CD14-positive monocyte (primary cell): ENCODE measurements at regions not wholly inside any gene's neighbourhood (a gene's known extent, or its start where the extent isn't known, plus 50 kb on each side); places are given as distances from the start of the nearest gene placed in this dataset.

Experiments
- DNase-seq, 3 donors: peaks; one replicate each; pipeline ENCODE4 v3.0.0-alpha.2; 2011 to 2022
- H2AFZ ChIP-seq: 2 replicates; pipeline ENCODE4 v1.6.0; 2012; ENCODE audit warnings: mild to moderate bottlenecking, low read depth, low read length, inconsistent platforms; ENCODE audit not compliant: insufficient read depth, poor library complexity, severe bottlenecking
- H3K27ac ChIP-seq, 2 donors: 1 replicate in 1 of 2; 2 replicates in 1 of 2; pipeline ENCODE4 v1.5.1; 2012 to 2013; ENCODE audit warnings: low read length in 2 of 2, control low read depth in 1 of 2, inconsistent platforms in 1 of 2, low read depth in 1 of 2, mild to moderate bottlenecking in 1 of 2
- H3K27me3 ChIP-seq, 2 donors: one replicate each; pipeline versions ENCODE4 v1.6.0 to v1.6.1; 2011 to 2013; ENCODE audit warnings: low read length in 2 of 2; ENCODE audit not compliant: control insufficient read depth in 2 of 2, insufficient read depth in 2 of 2
- H3K36me3 ChIP-seq, 2 donors: replicated peaks in 1 of 2; 1 replicate in 1 of 2; 2 replicates in 1 of 2; pipeline versions ENCODE4 v1.5.1 to v1.6.1; 2012 to 2013; ENCODE audit warnings: low read length in 2 of 2, control low read depth in 1 of 2, inconsistent platforms in 1 of 2, mild to moderate bottlenecking in 1 of 2; ENCODE audit not compliant: insufficient read depth in 2 of 2, control insufficient read depth in 1 of 2
- H3K4me1 ChIP-seq, 2 donors: 1 replicate in 1 of 2; 2 replicates in 1 of 2; pipeline versions ENCODE4 v1.5.1 to v1.6.1; 2012 to 2013; ENCODE audit warnings: low read length in 2 of 2, control low read depth in 1 of 2, inconsistent platforms in 1 of 2, mild to moderate bottlenecking in 1 of 2, moderate library complexity in 1 of 2; ENCODE audit not compliant: insufficient read depth in 2 of 2, control insufficient read depth in 1 of 2
- H3K4me2 ChIP-seq: replicated peaks from 2 replicates; pipeline ENCODE3; 2012; ENCODE audit warnings: low read length, moderate library complexity, mild to moderate bottlenecking; ENCODE audit not compliant: poor library complexity, severe bottlenecking; ENCODE audit errors: extremely low read depth
- H3K4me3 ChIP-seq, 3 experiments: fragments of 200-600 bp in 1 of 3; sonication (generic) in 1 of 3; replicated peaks in 1 of 3; 1 replicate in 2 of 3; 2 replicates in 1 of 3; pipeline ENCODE4 v1.5.1; 2011 to 2013; ENCODE audit warnings: low read length in 3 of 3, mild to moderate bottlenecking in 3 of 3, control low read depth in 2 of 3, low read depth in 2 of 3, inconsistent platforms in 1 of 3, moderate library complexity in 1 of 3
- H3K79me2 ChIP-seq: 2 replicates; pipeline ENCODE4 v1.6.0; 2012; ENCODE audit warnings: mild to moderate bottlenecking, control low read depth, inconsistent platforms, low read length, moderate library complexity; ENCODE audit not compliant: insufficient read depth
- H3K9ac ChIP-seq: 2 replicates; pipeline ENCODE4 v1.6.0; 2017; ENCODE audit warnings: low read length, mild to moderate bottlenecking; ENCODE audit not compliant: insufficient read depth, poor library complexity, severe bottlenecking
- H3K9me3 ChIP-seq, 2 donors: replicated peaks in 1 of 2; 1 replicate in 1 of 2; 2 replicates in 1 of 2; pipeline versions ENCODE4 v1.5.1 to v1.6.1; 2012 to 2013; ENCODE audit warnings: low read length in 2 of 2, control low read depth in 1 of 2; ENCODE audit not compliant: control insufficient read depth in 1 of 2, insufficient read depth in 1 of 2
- H4K20me1 ChIP-seq: 2 replicates; pipeline ENCODE4 v1.6.0; 2012; ENCODE audit warnings: mild to moderate bottlenecking, low read length, control low read depth, moderate library complexity; ENCODE audit not compliant: insufficient read depth
- H3K27ac Mint-ChIP-seq, 7 donors: one replicate each; pipeline ENCODE4 v1.8.0; 2020; ENCODE audit warnings: mild to moderate bottlenecking in 7 of 7, mixed read lengths in 7 of 7, moderate library complexity in 6 of 7, inconsistent platforms in 2 of 7
- H3K27me3 Mint-ChIP-seq, 3 donors: one replicate each; pipeline ENCODE4 v1.8.0; 2021 to 2022; ENCODE audit warnings: low read depth in 3 of 3, mild to moderate bottlenecking in 3 of 3, mixed read lengths in 3 of 3, moderate library complexity in 3 of 3, inconsistent platforms in 1 of 3
- H3K36me3 Mint-ChIP-seq, 2 donors: one replicate each; pipeline ENCODE4 v1.8.0; 2020; ENCODE audit warnings: mixed read lengths in 2 of 2, inconsistent platforms in 1 of 2, mild to moderate bottlenecking in 1 of 2
- H3K4me1 Mint-ChIP-seq: one replicate; pipeline ENCODE4 v1.8.0; 2020; ENCODE audit warnings: mild to moderate bottlenecking, mixed read lengths
- H3K4me3 Mint-ChIP-seq, 2 donors: one replicate each; pipeline ENCODE4 v1.8.0; 2020; ENCODE audit warnings: mild to moderate bottlenecking in 2 of 2, mixed read lengths in 2 of 2, moderate library complexity in 1 of 2
- H3K9me3 Mint-ChIP-seq, 7 donors: one replicate each; pipeline ENCODE4 v1.8.0; 2020 to 2022; ENCODE audit warnings: mixed read lengths in 7 of 7, mild to moderate bottlenecking in 6 of 7, moderate library complexity in 6 of 7, inconsistent platforms in 2 of 7
- CTCF ChIP-seq: fragments of 200-600 bp; IDR thresholded peaks from one replicate; pipeline ENCODE4 v1.8.0; 2022; ENCODE audit warnings: antibody characterized with exemption, mild to moderate bottlenecking
- WGBS: methylation state at CpG from one replicate; pipeline ENCODE4 v1.1.5; 2013; ENCODE audit warnings: missing lambda C conversion rate; ENCODE audit not compliant: insufficient coverage; 5-methylcytosine and 5-hydroxymethylcytosine counted together
- intact Hi-C, 2 donors: fragments of 100-400 bp; cut with micrococcal nuclease; formaldehyde crosslinking; loops; one replicate each; pipeline versions ENCODE4 v1.15.0 to v1.15.1; 2023

DNA sequence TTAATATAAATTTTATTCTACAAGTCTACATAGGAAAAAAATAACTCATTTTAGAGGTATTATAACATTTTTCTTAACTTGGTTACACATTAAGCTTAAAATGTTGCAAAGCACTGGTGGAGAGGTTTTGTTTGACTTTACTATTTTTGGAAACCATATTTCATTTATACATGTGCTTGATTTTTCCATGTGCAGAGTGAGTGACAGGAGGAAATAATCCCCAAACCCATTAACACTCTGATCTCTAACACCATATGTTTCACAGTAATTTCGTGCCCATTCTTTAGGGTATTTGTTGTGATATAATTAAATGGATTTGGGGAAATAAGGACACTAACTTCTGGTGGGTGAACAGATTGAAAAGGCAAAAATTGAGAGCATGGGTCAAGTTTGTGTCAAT lies 2124.4 kb upstream of the PCDH20 start:
- Mint-ChIP-seq H3K27me3 (no peaks in the 10 kb centered on the region), H3K4me1 (no peaks in the 10 kb centered on the region), H3K9me3 (peaks cover 3 to 12% (median 3%) of the 10 kb centered on the region in 7 donors), H3K36me3 (no peaks in the 10 kb centered on the region), H3K4me3 (no peak overlapping the region), H3K27ac (no peak overlapping the region)
- no peak overlapping the region for H3K4me2 ChIP-seq
- no peaks in the 10 kb centered on the region for H4K20me1 ChIP-seq
- H2AFZ ChIP-seq, result no peak overlapping the region
- DNase-seq, result no peak
- no peak for TF ChIP-seq CTCF
- H3K27me3 ChIP-seq, result no peaks in the 10 kb centered on the region
- WGBS, result no CpG with 5 or more reads among the region's 1 CpG
- H3K9me3 ChIP-seq, result peaks cover 8 to 16% of the 10 kb centered on the region in 2 donors
- H3K27ac ChIP-seq, result no peak overlapping the region
- intact Hi-C loops, result no loop called here
- H3K9ac ChIP-seq, result no peak overlapping the region
- no peaks in the 10 kb centered on the region for H3K79me2 ChIP-seq
- H3K4me1 ChIP-seq, result no peaks in the 10 kb centered on the region
- no peak overlapping the region for H3K4me3 ChIP-seq
- H3K36me3 ChIP-seq, result no peaks in the 10 kb centered on the region

DNA sequence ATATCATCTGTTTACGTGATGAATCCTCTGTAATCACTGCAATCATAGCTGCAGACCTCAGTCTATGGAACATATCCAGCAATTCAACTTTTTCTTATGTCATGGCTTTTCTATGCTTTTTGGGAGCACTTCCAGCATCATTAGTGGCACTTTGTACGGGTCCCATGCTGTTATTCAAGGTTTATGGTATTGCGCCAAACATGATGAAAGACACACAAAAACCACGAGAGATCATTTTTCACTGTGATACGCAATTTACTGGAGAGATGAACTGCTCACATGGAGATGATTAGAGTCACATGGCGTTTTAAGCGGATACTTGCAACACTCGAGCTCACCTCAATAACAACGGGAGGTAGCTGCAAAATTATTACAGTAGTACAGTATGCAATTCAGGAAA lies 2101.7 kb upstream of the PCDH20 start:
- Mint-ChIP-seq H3K9me3 (peaks cover 0 to 3% (median 0%) of the 10 kb centered on the region in 7 donors), H3K36me3 (no peaks in the 10 kb centered on the region), H3K27me3 (no peaks in the 10 kb centered on the region), H3K4me3 (no peak overlapping the region), H3K4me1 (no peaks in the 10 kb centered on the region), H3K27ac (no peak overlapping the region)
- Histone ChIP-seq H3K9me3 (no peaks in the 10 kb centered on the region), H3K9ac (no peak overlapping the region), H4K20me1 (no peaks in the 10 kb centered on the region), H3K27me3 (no peaks in the 10 kb centered on the region), H3K4me3 (no peak overlapping the region), H3K4me1 (no peaks in the 10 kb centered on the region), H3K27ac (no peak overlapping the region), H3K4me2 (no peak overlapping the region), H3K79me2 (no peaks in the 10 kb centered on the region), H3K36me3 (no peaks in the 10 kb centered on the region), H2AFZ (no peak overlapping the region)
- DNase-seq, result no peak
- intact Hi-C loops, result no loop called here
- TF ChIP-seq CTCF, result no peak
- 94% methylated on average over 6 of the region's 9 CpGs for WGBS
